Suprapubic skin (tissue), 4 donors: ENCODE measurements at regions not wholly inside any gene's neighbourhood (a gene's known extent, or its start where the extent isn't known, plus 50 kb on each side); places are given as distances from the start of the nearest gene placed in this dataset.

Experiments used
- CTCF ChIP-seq, 2 donors: fragments of 200-600 bp in 1 of 2; fragments of 450-650 bp in 1 of 2; sonication (generic) in 1 of 2; IDR thresholded peaks; one replicate each; pipeline ENCODE4 v1.5.1; 2016 to 2019; ENCODE audit warnings: antibody characterized with exemption in 2 of 2, mild to moderate bottlenecking in 1 of 2, moderate library complexity in 1 of 2
- EP300 ChIP-seq: sonication (generic); formaldehyde crosslinking; IDR thresholded peaks from one replicate; pipeline ENCODE4 v1.6.1; 2017; ENCODE audit warnings: antibody characterized with exemption
- POLR2A ChIP-seq, 2 donors: fragments of 450-650 bp; IDR thresholded peaks; one replicate each; pipeline ENCODE4 v1.6.1; 2017; ENCODE audit warnings: antibody characterized with exemption in 2 of 2, mild to moderate bottlenecking in 2 of 2, moderate library complexity in 2 of 2
- POLR2AphosphoS5 ChIP-seq, 3 donors: sonication (generic); formaldehyde crosslinking; IDR thresholded peaks; one replicate each; pipeline ENCODE4 v1.6.1; 2017; ENCODE audit warnings: antibody characterized with exemption in 3 of 3

DNA sequence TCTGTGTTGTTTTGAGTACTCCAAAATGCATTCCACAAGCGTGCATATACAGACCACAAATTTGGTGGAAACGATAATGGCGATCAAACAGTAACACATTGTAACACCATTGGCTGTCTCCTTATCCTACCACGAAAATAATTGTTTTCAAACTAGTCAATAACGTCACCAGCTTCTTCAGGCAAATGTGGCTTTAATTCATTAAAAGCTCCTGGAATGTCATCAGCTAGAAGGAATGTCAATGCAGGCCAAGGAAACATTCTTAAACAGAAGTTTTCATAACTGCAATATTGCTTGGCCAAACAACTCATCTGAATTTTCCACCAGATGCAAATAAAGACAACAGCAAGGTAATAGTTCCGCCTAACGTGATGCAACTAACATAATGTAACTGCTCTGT lies 71.6 kb upstream of the XPA start:
- TF ChIP-seq CTCF (IDR thresholded peaks at IDR 0.05) (no peak), POLR2A (IDR thresholded peaks at IDR 0.05) (no peak), POLR2AphosphoS5 (IDR thresholded peaks at IDR 0.05) (no peak), EP300 (no peak)
